GM12878 (cell line): ENCODE measurements at regions not wholly inside any gene's neighbourhood (a gene's known extent, or its start where the extent isn't known, plus 50 kb on each side); places are given as distances from the start of the nearest gene placed in this dataset.
"Not testable (repeated sequence)": the region's sequence is repeated elsewhere in the genome, so short reads cannot be mapped to it uniquely, and the experiment has no call there.

ENCODE experiments used
- ATAC-seq: fragments of 200-7000 bp; cut with Tn5 transposase; 3 replicates; pipeline ENCODE4 v1.9.1; 2020; ENCODE audit warnings: mild to moderate bottlenecking, moderate library complexity
- BruUV-seq: library from RNA; stranded (reverse); fragments of 400-500 nt; replicated peaks from 2 replicates; lab custom pipeline; 2021; lab: Mats Ljungman, UMichigan
- CTCF ChIA-PET: fragments of 300-600 bp; sonication (Branson Sonifier 250); formaldehyde crosslinking; extraction: SDS; loops from one replicate; lab custom pipeline; 2021; ENCODE audit warnings: inconsistent platforms; lab: Yijun Ruan, JAX
- POLR2A ChIA-PET: fragments of 350-600 bp; formaldehyde crosslinking; extraction: SDS; loops from one replicate; lab custom pipeline; 2021; ENCODE audit warnings: inconsistent platforms; lab: Charles Lee
- RAD21 ChIA-PET: fragments of 300-600 bp; sonication (Branson Sonifier 250); formaldehyde crosslinking; loops from one replicate; lab custom pipeline; 2023; ENCODE audit warnings: antibody characterized with exemption; ENCODE audit not compliant: unreplicated experiment; lab: Charles Lee
- SMC1A ChIA-PET: fragments of 300-600 bp; sonication (Branson Sonifier 250); formaldehyde crosslinking; loops from one replicate; lab custom pipeline; 2023; ENCODE audit not compliant: unreplicated experiment, uncharacterized antibody; lab: Charles Lee
- DNase-seq: peaks from one replicate; pipeline ENCODE4 v3.0.0-alpha.2; 2011; ENCODE audit warnings: low read depth, low spot score
- FAIRE-seq: peaks from 3 replicates; lab custom pipeline; 2011; peaks lifted over from hg19 to GRCh38; lab: Jason Lieb, UNC
- H2AFZ ChIP-seq: 2 replicates; pipeline ENCODE4 v1.6.0; 2011; ENCODE audit warnings: low read depth, low read length, control low read depth; ENCODE audit not compliant: control insufficient read depth
- H3K27ac ChIP-seq: 2 replicates; pipeline ENCODE4 v1.5.1; 2011; ENCODE audit warnings: control low read depth; ENCODE audit not compliant: control insufficient read depth, insufficient read depth
- H3K27me3 ChIP-seq, 2 experiments: replicated peaks in 1 of 2; 2 replicates each; pipeline versions ENCODE4 v1.6.0 to v1.6.1; 2011; ENCODE audit warnings: low read length in 1 of 2; ENCODE audit not compliant: control insufficient read depth in 2 of 2, insufficient read depth in 2 of 2
- H3K36me3 ChIP-seq, 2 experiments: 2 replicates each; pipeline ENCODE4 v1.5.1; 2011; ENCODE audit warnings: low read length in 1 of 2; ENCODE audit not compliant: control insufficient read depth in 2 of 2, insufficient read depth in 2 of 2
- H3K4me1 ChIP-seq: 2 replicates; pipeline ENCODE4 v1.6.1; 2011; ENCODE audit warnings: mild to moderate bottlenecking, low read length, moderate library complexity, mixed read lengths; ENCODE audit not compliant: control insufficient read depth, insufficient read depth
- H3K4me2 ChIP-seq: 2 replicates; pipeline ENCODE4 v1.6.0; 2011; ENCODE audit warnings: control low read depth; ENCODE audit not compliant: control insufficient read depth, insufficient read depth
- H3K4me3 ChIP-seq: fragments of 200-600 bp; sonication (generic); 2 replicates; pipeline ENCODE4 v1.5.1; 2016
- H3K79me2 ChIP-seq: 2 replicates; pipeline ENCODE4 v1.6.0; 2011; ENCODE audit warnings: low read length; ENCODE audit not compliant: control insufficient read depth, insufficient read depth
- H3K9ac ChIP-seq: 2 replicates; pipeline ENCODE4 v1.8.0; 2011; ENCODE audit warnings: low read length, control low read depth, mixed read lengths; ENCODE audit not compliant: control insufficient read depth, insufficient read depth
- H3K9me3 ChIP-seq: replicated peaks from 3 replicates; pipeline ENCODE4 v1.5.1; 2011; ENCODE audit warnings: mild to moderate bottlenecking, low read length; ENCODE audit not compliant: control insufficient read depth, insufficient read depth
- H4K20me1 ChIP-seq: 2 replicates; pipeline ENCODE4 v1.6.0; 2011; ENCODE audit not compliant: control insufficient read depth, insufficient read depth
- WGBS: methylation state at CpG from one replicate; pipeline ENCODE4 v1.1.6; 2016; ENCODE audit warnings: low lambda C conversion rate; ENCODE audit not compliant: insufficient replicate concordance, insufficient coverage; ENCODE audit errors: missing lambda C conversion rate; 5-methylcytosine and 5-hydroxymethylcytosine counted together
- in situ Hi-C: fragments of 300-500 bp; cut with MboI; formaldehyde crosslinking; loops from 9 replicates; pipeline ENCODE4 v1.14.3; 2018; ENCODE audit warnings: mixed read lengths
- intact Hi-C: fragments of 100-400 bp; cut with micrococcal nuclease; formaldehyde crosslinking; loops from one replicate; pipeline ENCODE4 v1.14.2; 2022; ENCODE audit not compliant: unreplicated experiment

DNA sequence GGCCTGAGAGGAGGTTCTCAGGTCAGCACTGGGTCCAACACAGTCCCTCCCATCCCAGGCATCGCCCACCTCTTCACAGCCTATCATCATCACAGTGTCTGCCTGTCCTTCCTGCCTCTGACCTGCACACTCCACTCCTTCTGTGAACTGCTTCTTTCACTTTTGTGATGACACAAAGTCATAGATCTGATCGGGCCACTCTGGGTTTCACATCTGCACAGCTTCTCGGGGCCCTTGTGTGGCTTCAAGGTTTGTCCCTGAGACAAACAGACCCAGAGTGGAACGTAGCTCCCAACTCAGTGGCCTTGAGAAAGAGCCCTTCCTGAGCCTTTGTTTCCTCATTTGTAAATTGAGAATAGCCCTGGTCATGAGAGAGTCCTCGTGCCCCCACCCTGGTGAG, 377.1 kb downstream of the ANAPC1 start:
- WGBS = 5% methylated on average over 4 of the region's 5 CpGs
- CTCF ChIA-PET, H3K79me2 ChIP-seq, H3K27me3 ChIP-seq, in situ Hi-C loops, H3K36me3 ChIP-seq, RAD21 ChIA-PET, H2AFZ ChIP-seq, H3K4me2 ChIP-seq, BruUV-seq, H4K20me1 ChIP-seq, H3K9me3 ChIP-seq, intact Hi-C loops, SMC1A ChIA-PET, H3K27ac ChIP-seq, H3K4me3 ChIP-seq, H3K4me1 ChIP-seq, POLR2A ChIA-PET, DNase-seq, H3K9ac ChIP-seq: not testable (repeated sequence)
- ATAC-seq (peak; percentile 95), FAIRE-seq (peak; percentile 86)

DNA sequence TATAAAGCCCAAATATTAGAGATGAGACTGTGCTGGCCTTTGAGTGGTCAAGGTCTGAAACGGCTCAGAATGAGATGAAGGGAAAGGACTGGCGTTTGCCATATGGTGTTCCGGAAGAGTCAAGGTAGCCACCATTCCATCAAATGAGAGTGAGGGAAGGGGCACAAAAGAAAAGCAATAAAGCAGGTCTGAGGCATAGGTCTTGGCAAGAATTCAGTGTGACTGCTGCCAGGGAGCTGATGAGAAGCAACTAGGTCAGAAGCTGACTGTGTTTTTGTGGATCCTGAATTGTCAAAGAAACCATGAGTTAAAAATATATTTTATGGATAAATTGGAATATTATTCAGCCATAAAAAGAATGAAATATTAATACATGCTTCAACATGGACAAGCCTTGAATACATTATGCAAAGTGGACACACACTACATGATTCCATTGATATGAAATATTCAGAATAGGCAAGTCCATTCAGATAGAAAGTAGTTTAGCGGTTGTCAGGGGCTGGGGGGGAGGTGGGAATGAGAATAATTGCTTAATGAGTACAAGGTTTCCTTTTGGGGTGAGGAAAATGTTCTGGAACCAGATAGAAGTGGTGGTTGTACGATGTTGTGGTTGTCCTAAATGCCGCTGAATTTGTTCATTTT, 374.6 kb downstream of the ANAPC1 start:
- RAD21 ChIA-PET, H3K27me3 ChIP-seq, FAIRE-seq, SMC1A ChIA-PET, H3K4me2 ChIP-seq, H2AFZ ChIP-seq, H3K79me2 ChIP-seq, H3K4me3 ChIP-seq, H3K4me1 ChIP-seq, POLR2A ChIA-PET, DNase-seq, BruUV-seq, H3K27ac ChIP-seq, H3K9ac ChIP-seq, intact Hi-C loops, ATAC-seq, H3K9me3 ChIP-seq, CTCF ChIA-PET, H4K20me1 ChIP-seq, H3K36me3 ChIP-seq, in situ Hi-C loops: not testable (repeated sequence)
- WGBS = 33% methylated on average over 6 of the region's 6 CpGs

DNA sequence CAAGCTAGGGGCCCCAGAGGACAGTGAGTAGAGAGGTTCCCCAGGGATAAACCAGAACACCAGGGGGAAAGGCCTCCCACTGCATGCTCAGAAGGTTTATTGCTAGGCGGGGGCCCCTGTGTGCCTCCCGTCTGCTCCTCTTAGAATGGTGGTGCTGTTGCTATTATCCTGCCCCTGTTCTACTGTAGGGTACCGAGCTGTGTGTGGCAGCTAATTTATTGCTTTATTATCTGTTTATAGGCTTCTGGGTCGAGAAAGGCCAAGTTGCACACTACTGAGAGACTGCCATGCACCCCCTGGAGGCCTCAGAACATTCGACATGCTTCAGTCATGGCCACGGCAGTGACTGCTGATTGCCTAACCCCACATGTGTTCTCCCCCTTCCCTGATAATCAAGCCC, 373.6 kb downstream of the ANAPC1 start:
- in situ Hi-C loops, FAIRE-seq, H3K9me3 ChIP-seq, H3K9ac ChIP-seq, CTCF ChIA-PET, H3K4me3 ChIP-seq, H3K79me2 ChIP-seq, BruUV-seq, ATAC-seq, DNase-seq, H3K27me3 ChIP-seq, H3K36me3 ChIP-seq, SMC1A ChIA-PET, H2AFZ ChIP-seq, H3K27ac ChIP-seq, H4K20me1 ChIP-seq, H3K4me2 ChIP-seq, RAD21 ChIA-PET, intact Hi-C loops, POLR2A ChIA-PET, H3K4me1 ChIP-seq: not testable (repeated sequence)
- 71% methylated on average over 5 of the region's 6 CpGs for WGBS

DNA sequence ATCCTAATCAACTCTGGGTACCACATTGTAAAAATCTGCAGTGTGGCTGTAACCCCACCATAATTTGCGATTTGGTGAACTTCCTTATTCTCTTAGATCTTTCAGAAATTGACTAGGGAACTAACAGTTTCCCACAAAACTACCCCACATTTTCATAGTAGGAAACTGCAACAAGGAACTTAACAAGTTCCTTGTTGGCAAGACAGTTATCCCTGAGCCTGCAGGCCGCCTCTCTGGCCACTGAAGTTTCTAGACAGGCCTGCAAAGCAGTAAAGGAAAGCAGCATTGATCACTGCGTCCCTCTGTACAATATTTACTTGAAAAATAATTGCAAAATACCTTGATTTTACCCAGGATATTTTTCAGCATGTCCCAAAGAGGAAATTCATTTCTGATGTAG, 372.9 kb downstream of the ANAPC1 start:
- H3K9ac ChIP-seq, H3K27ac ChIP-seq, H3K9me3 ChIP-seq, H3K4me2 ChIP-seq, H3K36me3 ChIP-seq, CTCF ChIA-PET, H3K79me2 ChIP-seq, DNase-seq, H3K4me1 ChIP-seq, intact Hi-C loops, BruUV-seq, POLR2A ChIA-PET, H3K27me3 ChIP-seq, H4K20me1 ChIP-seq, ATAC-seq, H2AFZ ChIP-seq, H3K4me3 ChIP-seq, in situ Hi-C loops, FAIRE-seq, RAD21 ChIA-PET: not testable (repeated sequence)
- SMC1A ChIA-PET = interaction anchor here (0.7 kb wide), 1 partner anchor 683 kb away, joined by 3 read pairs; no protein-coding TSS in a partner anchor
- WGBS = 20% methylated on average over 2 of the region's 3 CpGs
